Renal cortical epithelial cell (primary cell): ENCODE measurements at regions not wholly inside any gene's neighbourhood (a gene's known extent, or its start where the extent isn't known, plus 50 kb on each side); places are given as distances from the start of the nearest gene placed in this dataset.

Source experiments
- DNase-seq: peaks from one replicate; pipeline ENCODE4 v3.0.0-alpha.2; 2011; ENCODE audit warnings: low read depth

DNA sequence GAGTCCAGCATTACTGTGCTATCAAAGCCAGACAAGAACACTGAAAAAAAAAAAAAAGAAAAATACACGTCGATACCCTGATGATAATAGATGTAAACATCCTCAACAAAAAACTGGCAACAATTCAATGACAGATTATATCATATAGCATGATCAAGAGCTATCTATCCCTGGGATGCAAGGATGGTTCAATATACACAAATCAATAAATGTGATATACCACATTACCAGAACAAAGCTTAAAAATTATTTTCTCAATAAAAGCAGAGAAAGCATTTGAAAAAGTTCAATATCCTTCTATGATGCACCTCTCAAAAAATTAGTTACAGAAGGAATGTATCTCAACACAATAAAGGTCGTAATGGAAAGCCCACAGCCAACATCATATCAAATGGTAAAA lies 332.8 kb upstream of the MMADHC start:
- no peak for DNase-seq

DNA sequence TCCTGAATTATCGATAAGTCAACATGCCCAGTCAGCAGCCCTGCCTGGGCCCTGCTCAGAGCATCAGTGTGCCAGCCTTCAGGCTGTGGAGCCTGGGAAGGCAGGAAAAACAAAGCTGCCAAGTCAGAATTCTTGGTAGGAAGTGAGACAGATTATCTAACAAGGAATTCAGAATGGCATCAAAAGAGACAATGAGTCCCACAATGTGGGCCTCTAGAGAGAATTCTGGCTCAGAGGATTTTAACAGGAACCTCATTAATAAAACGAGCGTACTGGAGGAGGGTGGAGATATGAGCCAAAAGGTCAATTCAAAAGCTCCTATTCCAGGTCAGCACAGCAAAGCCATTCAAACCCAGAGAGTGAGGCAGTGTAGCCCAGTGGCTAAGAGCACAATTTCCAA lies 327.6 kb upstream of the MMADHC start:
- DNase-seq = no peak

DNA sequence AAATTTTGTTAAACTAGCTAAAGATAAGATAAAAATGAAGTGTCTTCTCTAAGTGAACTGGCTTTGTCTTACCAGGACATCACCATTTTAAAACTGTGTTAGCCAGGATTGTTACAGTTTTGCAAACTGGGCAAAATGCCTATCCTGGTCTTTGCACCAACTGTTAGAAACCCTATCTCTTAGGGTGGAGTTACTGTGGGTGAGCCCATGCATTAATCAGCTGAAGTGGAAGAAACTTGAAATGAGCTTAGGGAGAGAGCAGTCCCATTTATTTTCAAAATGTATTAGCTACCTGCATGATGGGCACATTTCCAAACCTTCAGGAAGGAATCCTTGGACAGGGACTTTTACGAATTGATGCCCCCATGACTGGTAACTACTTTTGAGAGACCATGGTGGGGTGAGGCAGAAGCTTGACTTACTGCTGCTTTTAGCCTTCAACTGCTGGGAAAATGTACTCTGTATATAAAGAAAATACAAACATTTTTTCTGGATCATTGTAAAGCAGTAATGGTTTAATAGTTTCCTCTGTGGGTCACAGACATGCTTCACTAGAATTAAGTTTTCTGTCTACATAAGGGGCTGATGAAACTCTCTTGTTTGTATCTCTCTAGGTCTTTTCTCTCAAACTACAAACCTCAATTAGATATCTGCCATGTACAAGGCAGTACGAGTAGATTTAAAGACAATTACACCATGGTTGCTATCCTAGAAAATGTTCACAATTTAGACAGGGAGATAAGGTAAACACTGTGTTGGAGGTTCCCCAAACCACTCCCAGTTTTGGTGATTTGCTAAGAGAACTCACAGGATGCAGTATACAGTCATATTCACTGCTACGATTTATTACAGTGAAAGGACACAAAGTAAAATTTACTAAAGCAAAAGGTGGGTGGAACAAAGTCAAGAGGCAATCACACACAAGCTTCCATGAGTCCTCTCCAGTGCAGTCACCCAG lies 321.4 kb upstream of the MMADHC start:
- DNase-seq = no peak

GRCh38 chr2:149906886-149907285 lies 319.3 kb upstream of the MMADHC start:
- DNase-seq = no peak

- DNase-seq = no peak
Measured at GRCh38 chr2:149904352-149905175, 317.0 kb upstream of the MMADHC start.

DNA sequence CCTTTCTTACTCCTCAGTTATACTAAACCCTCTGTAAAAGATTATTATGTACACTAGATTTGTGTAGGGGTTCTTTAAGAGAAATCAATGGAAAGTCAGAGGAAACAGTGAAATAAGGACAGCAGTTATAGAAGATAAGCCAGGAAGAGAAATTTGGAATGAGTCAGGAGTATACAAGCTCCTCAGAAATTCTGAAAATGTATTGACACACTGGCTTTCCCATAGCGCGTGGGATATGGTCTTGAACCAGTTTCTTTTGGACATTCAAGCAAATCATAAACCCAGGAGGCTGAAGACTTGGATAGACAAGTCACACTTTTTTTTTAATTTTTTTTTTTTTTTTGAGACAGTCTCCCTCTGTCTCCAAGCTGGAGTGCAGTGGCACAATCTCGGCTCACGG lies 316.1 kb upstream of the MMADHC start:
- no peak for DNase-seq

DNA sequence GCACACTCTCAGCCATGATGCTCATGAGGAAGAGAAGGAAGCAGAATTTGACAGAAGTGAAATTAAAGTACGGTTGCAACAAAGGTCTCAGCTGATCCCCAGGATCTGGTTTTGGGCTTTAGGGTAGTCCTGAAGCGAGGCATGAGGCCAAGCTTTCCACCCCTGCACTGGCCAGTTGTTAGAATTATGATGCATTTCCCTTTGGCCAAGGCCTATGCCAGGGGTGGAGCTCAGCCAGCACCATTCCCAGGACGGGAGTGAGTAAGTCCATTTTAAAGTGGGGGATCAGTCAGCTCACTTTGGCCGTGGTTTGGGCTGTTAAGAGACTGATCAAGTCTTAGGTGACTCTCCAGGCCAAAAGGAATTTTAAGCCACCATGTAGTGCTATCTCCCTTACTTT lies 314.5 kb upstream of the MMADHC start:
- no peak for DNase-seq

- no peak for DNase-seq
Measured at GRCh38 chr2:149901231-149901859, 313.8 kb upstream of the MMADHC start.

- no peak for DNase-seq
Measured at GRCh38 chr2:149899390-149899789, 311.8 kb upstream of the MMADHC start.

DNA sequence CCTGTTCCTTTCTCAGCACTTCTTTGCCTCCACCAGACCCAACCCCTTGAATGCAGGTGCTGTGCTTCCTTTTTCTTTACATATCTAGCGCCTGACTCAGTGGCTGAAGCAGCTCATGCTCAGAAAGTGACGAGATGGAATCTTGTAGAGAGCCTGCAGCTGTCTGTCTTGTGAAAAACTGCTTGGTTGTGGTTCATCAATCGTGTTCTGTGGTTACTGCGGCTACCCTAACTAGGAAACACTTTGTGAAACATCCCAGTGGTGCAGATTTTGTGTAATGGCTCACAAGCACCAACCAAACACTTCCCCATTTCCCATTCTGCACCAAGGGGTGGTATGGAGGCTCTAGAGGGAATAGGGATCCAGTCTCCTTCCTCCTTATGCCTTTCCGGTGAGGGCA lies 307.2 kb upstream of the MMADHC start:
- DNase-seq = peak; percentile 54

GRCh38 chr2:149894226-149894625 lies 306.7 kb upstream of the MMADHC start:
- DNase-seq = peak; percentile 58

DNA sequence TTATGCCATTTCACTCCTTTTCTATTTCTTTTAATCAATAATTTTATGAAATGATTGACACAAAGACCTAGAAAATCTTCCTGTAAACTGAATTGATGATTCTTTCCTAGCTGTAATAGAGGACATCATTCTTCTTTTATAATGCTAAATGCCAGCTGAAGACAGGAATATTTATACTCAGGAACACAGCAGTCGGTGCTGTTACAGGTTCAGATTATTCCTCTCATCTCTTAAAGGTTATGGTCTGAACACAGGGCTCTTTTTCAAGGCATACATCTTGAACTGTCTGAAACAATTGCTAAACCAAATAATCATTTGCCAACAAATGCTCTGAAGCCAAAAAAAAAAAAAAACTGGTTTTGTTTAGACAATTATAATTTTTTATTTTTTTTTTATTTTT lies 305.0 kb upstream of the MMADHC start:
- no peak for DNase-seq

- DNase-seq = no peak
Measured at GRCh38 chr2:149885946-149886345, 298.4 kb upstream of the MMADHC start.

DNA sequence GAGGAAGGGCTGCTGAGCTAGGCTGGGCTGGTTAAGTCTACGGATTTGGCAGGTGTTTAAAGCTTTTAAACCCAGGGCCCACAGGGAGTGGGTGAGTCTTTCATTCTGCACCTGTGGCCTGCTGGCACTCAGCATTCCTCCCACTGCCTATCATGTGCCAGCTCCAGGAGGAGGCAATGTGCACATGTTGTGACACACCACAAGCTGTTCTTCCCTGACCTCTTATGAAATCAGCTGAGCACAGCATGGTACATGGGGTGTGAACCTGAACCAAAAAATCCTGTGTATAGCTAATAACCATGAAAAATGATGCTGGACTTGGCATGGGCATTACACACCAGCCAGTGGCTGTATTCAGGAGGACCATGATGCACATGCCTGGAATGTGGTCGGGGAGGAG lies 297.9 kb upstream of the MMADHC start:
- DNase-seq = peak; percentile 50

- DNase-seq = peak; percentile 47
Measured at GRCh38 chr2:149884871-149885270, 297.3 kb upstream of the MMADHC start.

DNA sequence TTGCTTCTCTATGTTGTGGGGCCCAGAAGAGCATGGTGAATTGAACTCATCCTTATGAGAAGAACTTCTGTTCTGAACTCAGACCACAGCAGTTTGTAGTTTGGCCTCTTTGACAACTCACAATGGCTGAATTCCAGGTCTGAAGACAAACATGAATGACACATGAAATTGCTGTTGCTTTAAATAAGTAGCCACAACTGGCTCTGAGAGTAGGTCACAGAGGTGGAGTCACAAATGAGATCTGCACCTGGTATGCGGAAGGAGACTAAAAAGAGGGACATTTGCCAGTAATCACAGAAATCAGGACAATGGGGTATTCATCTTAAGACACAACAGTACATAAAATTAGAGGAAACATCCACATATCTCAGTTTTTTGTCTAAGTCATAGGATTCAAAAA lies 290.3 kb upstream of the MMADHC start:
- DNase-seq = peak; percentile 79

DNA sequence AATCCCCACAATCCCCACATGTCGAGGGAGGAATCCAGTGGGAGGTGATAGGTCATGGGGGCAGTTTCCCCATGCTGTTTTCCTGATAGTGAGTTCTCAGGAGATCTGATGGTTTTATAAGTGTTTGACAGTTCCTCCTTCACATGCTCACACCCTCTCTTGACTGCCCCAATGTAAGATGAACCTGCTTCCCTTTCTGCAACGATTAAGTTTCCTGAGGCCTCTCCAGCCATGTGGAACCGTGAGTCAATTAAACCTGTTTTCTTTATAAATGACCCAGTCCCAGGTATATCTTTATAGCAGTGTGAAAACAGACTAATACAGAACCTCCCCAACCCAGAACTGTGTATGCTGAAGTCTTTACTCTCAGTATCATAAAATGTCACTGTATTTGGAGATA lies 289.5 kb upstream of the MMADHC start:
- DNase-seq = peak; percentile 75

DNA sequence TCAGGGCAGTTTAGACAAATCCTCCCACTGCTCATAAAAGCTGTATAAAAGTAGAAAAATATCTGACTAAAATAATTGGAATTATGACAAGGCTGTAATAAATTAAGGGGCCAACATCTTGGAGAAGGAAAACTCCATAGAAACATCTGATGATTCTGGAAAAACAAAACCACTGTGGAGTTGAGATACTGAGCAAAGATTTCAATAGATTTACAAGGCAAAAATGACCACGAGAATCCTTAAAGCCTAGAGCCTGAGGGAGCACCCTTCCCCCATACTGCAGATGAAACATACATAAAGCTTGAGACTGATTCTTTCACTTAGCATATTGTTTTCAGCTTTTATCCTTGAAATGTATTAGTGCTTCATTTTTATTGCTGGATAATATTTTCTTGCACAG lies 286.4 kb upstream of the MMADHC start:
- no peak for DNase-seq

DNA sequence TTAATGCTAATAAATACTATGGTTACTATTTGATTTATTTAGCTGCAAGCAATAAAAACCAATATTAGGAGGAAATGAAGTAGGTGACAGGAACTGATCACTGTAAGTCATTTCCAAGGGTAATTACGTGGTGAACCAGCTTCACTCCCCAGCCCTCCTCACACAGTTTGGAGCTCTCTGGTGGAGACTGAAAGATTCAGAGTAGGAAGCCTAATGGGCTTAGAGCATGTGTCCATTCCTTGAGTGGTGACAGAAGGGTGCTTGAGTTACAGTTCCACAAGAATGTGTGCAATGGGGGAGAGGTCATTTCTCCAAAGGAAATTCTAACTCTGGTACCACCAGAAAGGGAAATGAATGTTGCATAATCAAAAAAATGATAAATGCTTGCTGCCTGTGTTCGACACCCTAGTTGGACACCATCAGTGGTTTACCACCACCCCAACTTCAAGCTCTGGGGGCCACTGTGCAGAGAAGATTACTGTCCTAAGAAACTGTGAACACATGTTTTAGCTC lies 285.1 kb upstream of the MMADHC start:
- no peak for DNase-seq

GRCh38 chr2:149872041-149872440 lies 284.5 kb upstream of the MMADHC start:
- no peak for DNase-seq

- DNase-seq = no peak
Measured at GRCh38 chr2:149871091-149871885, 283.7 kb upstream of the MMADHC start.
